OCI-LY3 (cell line): ENCODE measurements at regions not wholly inside any gene's neighbourhood (a gene's known extent, or its start where the extent isn't known, plus 50 kb on each side); places are given as distances from the start of the nearest gene placed in this dataset.
"Not testable (repeated sequence)": the region's sequence is repeated elsewhere in the genome, so short reads cannot be mapped to it uniquely, and the experiment has no call there.

Experiments used
- H2AFZ ChIP-seq: fragments of 200-600, 300-600 bp; shearing (Covaris generic); 2 replicates; pipeline ENCODE4 v1.6.0; 2014; ENCODE audit warnings: antibody characterized with exemption, low read depth, low read length
- H3K27ac ChIP-seq: fragments of 200-600, 300-600 bp; sonication (generic); 2 replicates; pipeline ENCODE4 v1.5.1; 2014; ENCODE audit warnings: mild to moderate bottlenecking, low read length, moderate library complexity, mixed read lengths
- H3K27me3 ChIP-seq: fragments of 200-600, 300-600 bp; sonication (generic); 2 replicates; pipeline ENCODE4 v1.6.1; 2014; ENCODE audit warnings: low read depth, low read length, mixed read lengths
- H3K36me3 ChIP-seq: fragments of 200-600, 300-600 bp; sonication (generic); replicated peaks from 2 replicates; pipeline ENCODE3; 2014; ENCODE audit warnings: low read depth, low read length, mixed read lengths
- H3K4me1 ChIP-seq: fragments of 300-600, 200-600 bp; sonication (generic); 2 replicates; pipeline ENCODE4 v1.6.1; 2014; ENCODE audit warnings: low read length, mixed read lengths
- H3K4me2 ChIP-seq: fragments of 200-600, 300-600 bp; sonication (generic); 2 replicates; pipeline ENCODE4 v1.6.1; 2014; ENCODE audit warnings: low read length, mixed read lengths
- H3K4me3 ChIP-seq: fragments of 300-600, 200-600 bp; sonication (generic); 2 replicates; pipeline ENCODE4 v1.5.1; 2014; ENCODE audit warnings: antibody characterized with exemption, mild to moderate bottlenecking, low read length, moderate library complexity
- H3K79me2 ChIP-seq: fragments of 300-600, 200-600 bp; shearing (Covaris generic); 2 replicates; pipeline ENCODE4 v1.6.1; 2014; ENCODE audit warnings: mild to moderate bottlenecking, low read length, mixed read lengths
- H3K9ac ChIP-seq: fragments of 300-600, 200-600 bp; shearing (Covaris generic); 2 replicates; pipeline ENCODE4 v1.6.0; 2014; ENCODE audit warnings: mild to moderate bottlenecking, low read length, moderate library complexity
- H3K9me3 ChIP-seq: fragments of 200-600, 300-600 bp; shearing (Covaris generic); 2 replicates; pipeline ENCODE4 v1.6.1; 2014; ENCODE audit warnings: low read length, mixed read lengths; ENCODE audit not compliant: insufficient read depth
- H4K20me1 ChIP-seq: fragments of 200-600, 300-600 bp; sonication (generic); 2 replicates; pipeline ENCODE4 v1.6.1; 2016; ENCODE audit warnings: low read length, mixed read lengths; ENCODE audit not compliant: insufficient read depth
- EZH2phosphoT487 ChIP-seq: fragments of 200-600 bp; shearing (Covaris generic); IDR thresholded peaks from 2 replicates; pipeline ENCODE4 v1.6.1; 2018; ENCODE audit warnings: antibody characterized with exemption, mixed run types, low read depth
- TF ChIP-seq, protein P1 (sequence below): fragments of 200-600, 300-600 bp; sonication (generic); IDR thresholded peaks from 2 replicates; pipeline ENCODE4 v1.5.1; 2014; ENCODE audit warnings: antibody characterized with exemption, low read length, low read depth

DNA sequence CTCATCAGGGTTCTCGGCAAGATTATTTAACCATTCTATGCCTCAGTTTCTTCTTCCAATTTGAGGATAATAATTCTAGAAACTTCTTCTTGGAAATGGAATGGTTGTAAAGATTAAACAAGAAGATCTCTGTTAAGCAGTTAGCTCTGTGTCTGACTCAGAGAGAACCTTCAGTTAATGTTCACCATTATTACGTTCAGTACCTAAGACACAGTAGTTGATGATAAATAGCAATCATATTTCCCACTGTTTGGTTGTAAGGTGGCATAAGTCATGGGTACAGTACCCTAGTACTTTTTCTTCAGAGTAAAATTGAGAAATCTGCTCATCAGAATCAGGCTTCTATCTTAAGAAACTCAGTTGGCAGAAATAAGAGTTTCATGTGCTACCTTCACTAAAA is 366.5 kb upstream of the BOD1L1 start:
- Histone ChIP-seq H3K4me2 (no peak overlapping the region), H3K4me1 (peaks cover 5% of the 10 kb centered on the region), H3K79me2 (no peaks in the 10 kb centered on the region), H3K36me3 (no peaks in the 10 kb centered on the region), H4K20me1 (no peaks in the 10 kb centered on the region), H3K27me3 (no peaks in the 10 kb centered on the region), H3K4me3 (no peak overlapping the region), H3K9ac (no peak overlapping the region), H3K9me3 (no peaks in the 10 kb centered on the region), H2AFZ (no peak overlapping the region), H3K27ac (no peak overlapping the region)
- TF ChIP-seq EZH2phosphoT487 = no peak
- TF ChIP-seq, protein P1, sequence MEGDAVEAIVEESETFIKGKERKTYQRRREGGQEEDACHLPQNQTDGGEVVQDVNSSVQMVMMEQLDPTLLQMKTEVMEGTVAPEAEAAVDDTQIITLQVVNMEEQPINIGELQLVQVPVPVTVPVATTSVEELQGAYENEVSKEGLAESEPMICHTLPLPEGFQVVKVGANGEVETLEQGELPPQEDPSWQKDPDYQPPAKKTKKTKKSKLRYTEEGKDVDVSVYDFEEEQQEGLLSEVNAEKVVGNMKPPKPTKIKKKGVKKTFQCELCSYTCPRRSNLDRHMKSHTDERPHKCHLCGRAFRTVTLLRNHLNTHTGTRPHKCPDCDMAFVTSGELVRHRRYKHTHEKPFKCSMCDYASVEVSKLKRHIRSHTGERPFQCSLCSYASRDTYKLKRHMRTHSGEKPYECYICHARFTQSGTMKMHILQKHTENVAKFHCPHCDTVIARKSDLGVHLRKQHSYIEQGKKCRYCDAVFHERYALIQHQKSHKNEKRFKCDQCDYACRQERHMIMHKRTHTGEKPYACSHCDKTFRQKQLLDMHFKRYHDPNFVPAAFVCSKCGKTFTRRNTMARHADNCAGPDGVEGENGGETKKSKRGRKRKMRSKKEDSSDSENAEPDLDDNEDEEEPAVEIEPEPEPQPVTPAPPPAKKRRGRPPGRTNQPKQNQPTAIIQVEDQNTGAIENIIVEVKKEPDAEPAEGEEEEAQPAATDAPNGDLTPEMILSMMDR = no peak

DNA sequence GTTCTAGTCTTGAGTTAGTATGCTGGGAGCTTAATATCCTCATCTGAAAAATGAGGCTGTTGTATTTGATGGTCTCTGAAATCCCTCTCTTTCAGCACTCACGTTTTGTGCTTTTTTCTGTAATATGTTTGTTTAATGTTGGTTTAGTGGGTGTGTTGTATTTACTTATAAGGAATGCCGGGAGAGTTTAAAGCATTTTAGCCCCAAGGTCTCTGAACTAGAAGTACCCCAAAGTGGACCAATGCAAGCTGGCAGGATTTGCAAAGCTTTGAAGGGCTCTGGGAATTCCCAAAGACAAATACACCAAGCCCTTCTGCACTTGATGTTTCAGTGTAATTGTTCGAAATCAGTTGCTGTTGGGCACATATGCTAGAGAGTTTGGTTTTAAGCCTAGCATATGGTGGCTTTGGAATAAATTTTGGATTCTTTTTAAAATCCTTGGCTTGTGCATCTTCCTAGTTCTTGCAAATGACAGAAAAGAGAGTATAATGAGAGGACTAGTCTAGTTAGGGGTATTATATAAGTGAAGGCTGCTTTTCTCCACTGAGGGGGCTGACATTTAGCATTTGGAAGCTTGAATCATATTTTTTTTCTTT is 371.4 kb upstream of the BOD1L1 start:
- H3K27ac ChIP-seq = no peak overlapping the region
- no peak overlapping the region for H3K4me3 ChIP-seq
- no peaks in the 10 kb centered on the region for H3K4me1 ChIP-seq
- H3K9ac ChIP-seq = no peak overlapping the region
- TF ChIP-seq, protein P1 = no peak
- no peak for TF ChIP-seq EZH2phosphoT487
- no peaks in the 10 kb centered on the region for H4K20me1 ChIP-seq
- no peaks in the 10 kb centered on the region for H3K79me2 ChIP-seq
- H3K36me3 ChIP-seq = peaks cover 4% of the 10 kb centered on the region
- peaks cover 6% of the 10 kb centered on the region; the same call in 1 of the 2 replicates for H3K9me3 ChIP-seq
- H3K27me3 ChIP-seq = no peaks in the 10 kb centered on the region
- no peak overlapping the region for H2AFZ ChIP-seq
- no peak overlapping the region for H3K4me2 ChIP-seq

DNA sequence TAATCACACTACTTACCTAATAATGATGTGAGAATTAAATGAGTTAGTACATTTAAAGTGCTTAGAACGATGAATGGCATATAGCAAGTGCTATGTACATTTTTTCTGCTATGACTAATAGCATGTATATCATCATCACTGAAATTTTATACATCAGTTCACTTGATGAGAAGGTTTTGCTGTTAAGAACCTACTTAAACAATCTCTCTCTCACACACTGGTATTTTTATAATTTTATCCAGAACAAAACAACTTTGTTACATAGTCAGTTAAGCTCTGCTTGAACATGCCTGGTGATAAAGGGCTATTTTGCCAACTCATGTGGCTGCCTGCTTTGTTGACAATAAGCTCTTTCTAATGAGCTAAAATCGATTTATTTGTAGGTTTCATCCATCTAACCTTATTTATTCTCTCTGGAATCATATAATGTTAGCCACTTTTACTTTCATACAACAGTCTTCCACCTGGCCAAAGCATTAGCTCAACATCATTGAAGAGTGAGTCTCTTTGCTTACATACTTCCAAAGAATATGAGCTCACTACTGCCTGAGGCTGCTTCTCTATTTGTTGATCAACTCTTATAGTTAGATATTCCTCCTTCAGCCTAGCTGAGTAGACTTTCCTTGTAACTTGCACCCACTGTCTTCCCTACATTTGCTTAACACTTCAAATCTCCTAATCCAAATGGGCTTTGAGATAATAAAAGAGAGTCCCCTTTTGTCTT is 372.7 kb upstream of the BOD1L1 start:
- Histone ChIP-seq H3K4me1 (no peaks in the 10 kb centered on the region), H3K9ac (no peak overlapping the region), H3K9me3 (peaks cover 6% of the 10 kb centered on the region; the same call in 1 of the 2 replicates), H4K20me1 (no peaks in the 10 kb centered on the region), H3K4me2 (no peak overlapping the region), H3K79me2 (no peaks in the 10 kb centered on the region), H2AFZ (no peak overlapping the region), H3K36me3 (peaks cover 4% of the 10 kb centered on the region), H3K27me3 (no peaks in the 10 kb centered on the region), H3K4me3 (no peak overlapping the region), H3K27ac (no peak overlapping the region)
- TF ChIP-seq EZH2phosphoT487 = no peak
- TF ChIP-seq, protein P1 = no peak

DNA sequence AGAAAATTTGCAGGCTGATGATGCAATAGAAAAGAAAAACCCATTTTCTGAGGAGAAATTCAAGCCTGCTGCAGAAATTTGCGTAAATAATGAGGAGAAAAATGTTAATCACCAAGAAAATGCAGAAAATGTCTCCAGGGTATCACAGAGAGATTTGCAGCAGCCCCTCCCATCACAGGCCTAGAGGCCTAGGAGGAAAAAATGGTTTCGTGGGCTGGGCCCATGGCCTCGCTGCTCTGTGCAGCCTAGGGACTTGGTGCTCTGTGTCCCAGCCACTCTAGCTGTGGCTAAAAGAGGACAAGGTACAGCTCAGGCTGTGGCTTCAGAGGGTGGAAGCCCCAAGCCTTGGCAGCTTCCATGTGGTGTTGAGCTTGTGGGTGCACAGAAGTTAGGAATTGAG is 374.8 kb upstream of the BOD1L1 start:
- H3K4me3 ChIP-seq, H4K20me1 ChIP-seq, H3K4me2 ChIP-seq, H2AFZ ChIP-seq, H3K9ac ChIP-seq, H3K9me3 ChIP-seq, H3K79me2 ChIP-seq, H3K27me3 ChIP-seq, H3K4me1 ChIP-seq, H3K27ac ChIP-seq, H3K36me3 ChIP-seq: not testable (repeated sequence)
